Upper lobe of right lung (tissue), 1 donor: ENCODE measurements at regions not wholly inside any gene's neighbourhood (a gene's known extent, or its start where the extent isn't known, plus 50 kb on each side); places are given as distances from the start of the nearest gene placed in this dataset.

Source experiments
- ATAC-seq: fragments of 200-7000 bp; cut with Tn5 transposase; one replicate; pipeline ENCODE4 v1.9.1; 2020; ENCODE audit warnings: mild to moderate bottlenecking, moderate library complexity
- DNase-seq: peaks from one replicate; pipeline ENCODE4 v3.0.0-alpha.2; 2020
- H3K27ac ChIP-seq: fragments of 200-600 bp; one replicate; pipeline ENCODE4 v1.8.0; 2022
- H3K27me3 ChIP-seq: fragments of 200-600 bp; one replicate; pipeline ENCODE4 v1.8.0; 2022; ENCODE audit warnings: mild to moderate bottlenecking
- H3K36me3 ChIP-seq: fragments of 200-600 bp; one replicate; pipeline ENCODE4 v1.8.0; 2022
- H3K4me1 ChIP-seq: fragments of 200-600 bp; one replicate; pipeline ENCODE4 v1.8.0; 2022
- H3K4me3 ChIP-seq: fragments of 200-600 bp; one replicate; pipeline ENCODE4 v1.8.0; 2022; ENCODE audit warnings: mild to moderate bottlenecking
- H3K9me3 ChIP-seq: fragments of 200-600 bp; one replicate; pipeline ENCODE4 v1.8.0; 2022
- intact Hi-C: fragments of 100-400 bp; cut with DNase I; formaldehyde crosslinking; loops from one replicate; pipeline ENCODE4 v1.11.0; 2022
- TF ChIP-seq, protein P1 (sequence below): fragments of 200-600 bp; IDR thresholded peaks from one replicate; pipeline ENCODE4 v1.8.0; 2022; ENCODE audit warnings: antibody characterized with exemption
- donor health status: DM: no; HTN: yes; CAD: no; lungs with severe emphysema.

DNA sequence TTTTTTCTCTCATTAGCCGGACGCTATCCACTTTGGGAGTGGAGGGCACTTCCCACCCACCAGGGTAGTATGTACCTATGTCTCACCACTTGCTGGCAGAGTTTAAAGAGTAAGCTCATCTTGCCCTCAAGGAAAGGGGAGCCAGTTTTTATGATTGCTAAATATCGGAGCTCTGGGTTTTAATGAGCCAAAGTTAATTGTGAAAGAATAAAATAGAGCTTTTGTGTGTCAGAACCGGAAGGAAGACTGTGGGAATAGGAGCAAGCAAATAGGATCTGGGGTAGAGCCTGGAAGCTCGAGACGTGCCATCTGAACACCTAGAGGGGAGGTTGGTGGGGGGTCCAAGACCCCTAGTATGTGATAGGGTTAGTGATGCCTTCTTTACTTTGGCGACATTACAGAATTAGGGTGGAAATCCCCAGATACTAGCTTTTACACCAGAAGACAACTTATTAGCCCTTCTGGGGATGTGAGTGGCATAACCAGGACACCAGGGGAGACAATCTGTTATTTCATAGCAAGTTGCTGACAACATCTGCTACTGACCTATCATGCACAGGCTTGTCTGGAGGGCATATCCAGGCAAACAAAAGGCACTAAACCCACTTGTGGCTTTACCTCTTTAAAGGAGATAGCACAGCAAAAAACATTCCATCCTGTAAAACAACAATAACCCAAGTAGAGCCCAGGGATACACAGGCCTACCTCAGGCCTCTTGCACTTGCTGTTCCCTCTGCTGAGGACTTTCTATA is 333.8 kb downstream of the ZNF621 start:
- Histone ChIP-seq H3K27me3 (no peaks in the 10 kb centered on the region), H3K9me3 (no peaks in the 10 kb centered on the region), H3K27ac (no peak overlapping the region), H3K4me3 (no peak overlapping the region), H3K36me3 (no peaks in the 10 kb centered on the region), H3K4me1 (no peaks in the 10 kb centered on the region)
- DNase-seq (no peak), ATAC-seq (no peak)
- TF ChIP-seq, protein P1, sequence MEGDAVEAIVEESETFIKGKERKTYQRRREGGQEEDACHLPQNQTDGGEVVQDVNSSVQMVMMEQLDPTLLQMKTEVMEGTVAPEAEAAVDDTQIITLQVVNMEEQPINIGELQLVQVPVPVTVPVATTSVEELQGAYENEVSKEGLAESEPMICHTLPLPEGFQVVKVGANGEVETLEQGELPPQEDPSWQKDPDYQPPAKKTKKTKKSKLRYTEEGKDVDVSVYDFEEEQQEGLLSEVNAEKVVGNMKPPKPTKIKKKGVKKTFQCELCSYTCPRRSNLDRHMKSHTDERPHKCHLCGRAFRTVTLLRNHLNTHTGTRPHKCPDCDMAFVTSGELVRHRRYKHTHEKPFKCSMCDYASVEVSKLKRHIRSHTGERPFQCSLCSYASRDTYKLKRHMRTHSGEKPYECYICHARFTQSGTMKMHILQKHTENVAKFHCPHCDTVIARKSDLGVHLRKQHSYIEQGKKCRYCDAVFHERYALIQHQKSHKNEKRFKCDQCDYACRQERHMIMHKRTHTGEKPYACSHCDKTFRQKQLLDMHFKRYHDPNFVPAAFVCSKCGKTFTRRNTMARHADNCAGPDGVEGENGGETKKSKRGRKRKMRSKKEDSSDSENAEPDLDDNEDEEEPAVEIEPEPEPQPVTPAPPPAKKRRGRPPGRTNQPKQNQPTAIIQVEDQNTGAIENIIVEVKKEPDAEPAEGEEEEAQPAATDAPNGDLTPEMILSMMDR = no peak
- intact Hi-C loops = no loop called here

DNA sequence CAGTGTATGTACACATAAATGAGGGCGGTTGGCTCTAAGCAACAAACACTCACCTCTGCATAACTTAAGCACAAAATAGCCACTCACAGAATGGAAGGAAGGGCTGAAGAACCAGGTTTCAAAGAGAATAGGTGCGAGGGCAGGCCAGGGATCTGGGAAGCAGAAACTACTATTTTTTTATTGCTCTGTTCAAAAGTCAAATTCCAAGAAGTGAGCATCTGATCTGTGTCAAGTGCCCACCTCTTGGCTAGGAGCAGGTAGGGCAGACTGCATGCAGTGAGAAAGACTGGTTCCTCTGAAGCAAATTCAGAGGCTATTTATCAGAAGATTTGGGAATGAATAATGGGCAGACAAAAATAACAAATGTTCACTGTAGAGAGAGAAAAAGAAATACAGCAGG is 336.4 kb upstream of the CTNNB1 start:
- TF ChIP-seq, protein P1 = no peak
- Histone ChIP-seq H3K4me1 (no peaks in the 10 kb centered on the region), H3K4me3 (no peak overlapping the region), H3K27me3 (no peaks in the 10 kb centered on the region), H3K9me3 (no peaks in the 10 kb centered on the region), H3K27ac (no peak overlapping the region), H3K36me3 (no peaks in the 10 kb centered on the region)
- intact Hi-C loops = no loop called here
- ATAC-seq (no peak), DNase-seq (no peak)

- ATAC-seq = no peak
- intact Hi-C loops = no loop called here
Observed at GRCh38 chr3:40864146-40864782, 335.0 kb upstream of the CTNNB1 start.

GRCh38 chr3:40864915-40865314 is 334.4 kb upstream of the CTNNB1 start:
- H3K9me3 ChIP-seq = no peaks in the 10 kb centered on the region
- H3K27ac ChIP-seq = no peak overlapping the region
- H3K36me3 ChIP-seq = no peaks in the 10 kb centered on the region
- intact Hi-C loops = no loop called here
- ATAC-seq = no peak
- no peaks in the 10 kb centered on the region for H3K4me1 ChIP-seq
- no peaks in the 10 kb centered on the region for H3K27me3 ChIP-seq
- DNase-seq = no peak
- no peak overlapping the region for H3K4me3 ChIP-seq
- TF ChIP-seq, protein P1 = no peak

More at GRCh38 chr3:40864146-40864782, 335.0 kb upstream of the CTNNB1 start:
- Histone ChIP-seq H3K27me3 (no peaks in the 10 kb centered on the region), H3K4me3 (no peak overlapping the region), H3K36me3 (no peaks in the 10 kb centered on the region), H3K27ac (no peak overlapping the region), H3K4me1 (no peaks in the 10 kb centered on the region), H3K9me3 (no peaks in the 10 kb centered on the region)
- TF ChIP-seq, protein P1 = no peak
- DNase-seq = no peak

GRCh38 chr3:40867797-40868196 is 331.5 kb upstream of the CTNNB1 start:
- H3K4me1 ChIP-seq = no peaks in the 10 kb centered on the region
- intact Hi-C loops = no loop called here

More at GRCh38 chr3:40867797-40868196, 331.5 kb upstream of the CTNNB1 start:
- Histone ChIP-seq H3K27ac (no peak overlapping the region), H3K4me3 (no peak overlapping the region), H3K36me3 (no peaks in the 10 kb centered on the region), H3K9me3 (no peaks in the 10 kb centered on the region), H3K27me3 (no peaks in the 10 kb centered on the region)
- TF ChIP-seq, protein P1 = no peak
- DNase-seq (no peak), ATAC-seq (no peak)
